MM.1S (cell line): ENCODE measurements at regions not wholly inside any gene's neighbourhood (a gene's known extent, or its start where the extent isn't known, plus 50 kb on each side); places are given as distances from the start of the nearest gene placed in this dataset.

Source experiments
- DNase-seq: peaks from one replicate; pipeline ENCODE4 v3.0.0-alpha.2; 2015
- H2AFZ ChIP-seq: fragments of 300-600 bp; sonication (generic); 2 replicates; pipeline ENCODE4 v1.6.0; 2016; ENCODE audit warnings: antibody characterized with exemption, low read length
- H3F3A ChIP-seq: fragments of 300-600 bp; sonication (generic); 2 replicates; pipeline ENCODE4 v1.6.1; 2016; ENCODE audit warnings: mild to moderate bottlenecking, antibody characterized with exemption, low read length, moderate library complexity, mixed read lengths; ENCODE audit not compliant: insufficient read depth
- H3K27ac ChIP-seq: fragments of 300-600 bp; sonication (generic); 2 replicates; pipeline ENCODE4 v1.5.1; 2016; ENCODE audit warnings: mild to moderate bottlenecking, low read length
- H3K27me3 ChIP-seq: fragments of 300-600 bp; sonication (generic); replicated peaks from 2 replicates; pipeline ENCODE4 v1.6.0; 2016; ENCODE audit warnings: low read length; ENCODE audit not compliant: insufficient read depth
- H3K36me3 ChIP-seq: fragments of 300-600 bp; sonication (generic); replicated peaks from 2 replicates; pipeline ENCODE4 v1.6.1; 2016; ENCODE audit warnings: mild to moderate bottlenecking, low read length, mixed read lengths; ENCODE audit not compliant: insufficient read depth
- H3K4me1 ChIP-seq: fragments of 300-600 bp; sonication (generic); 2 replicates; pipeline ENCODE4 v1.6.1; 2016; ENCODE audit warnings: low read length, mixed read lengths
- H3K4me2 ChIP-seq: fragments of 300-600 bp; sonication (generic); 2 replicates; pipeline ENCODE4 v1.6.0; 2016; ENCODE audit warnings: low read depth, low read length
- H3K4me3 ChIP-seq: fragments of 300-600 bp; sonication (generic); 2 replicates; pipeline ENCODE4 v1.5.1; 2016; ENCODE audit warnings: low read length, mixed read lengths
- H3K79me2 ChIP-seq: fragments of 300-600 bp; sonication (generic); 2 replicates; pipeline ENCODE4 v1.6.1; 2016; ENCODE audit warnings: mixed run types, low read length, mixed read lengths
- H3K9ac ChIP-seq: fragments of 300-600 bp; sonication (generic); 2 replicates; pipeline ENCODE4 v1.6.1; 2016; ENCODE audit warnings: low read length, mixed read lengths
- H3K9me2 ChIP-seq: fragments of 300-600 bp; sonication (generic); replicated peaks from 2 replicates; pipeline ENCODE4 v1.6.1; 2016; ENCODE audit warnings: mild to moderate bottlenecking, low read length, mixed read lengths; ENCODE audit not compliant: insufficient read depth
- H3K9me3 ChIP-seq: fragments of 300-600 bp; sonication (generic); replicated peaks from 2 replicates; pipeline ENCODE4 v1.6.1; 2016; ENCODE audit warnings: mild to moderate bottlenecking, low read length, mixed read lengths; ENCODE audit not compliant: insufficient read depth
- H4K20me1 ChIP-seq: fragments of 300-600 bp; sonication (generic); 2 replicates; pipeline ENCODE4 v1.6.1; 2016; ENCODE audit warnings: mild to moderate bottlenecking, low read length, moderate library complexity, mixed read lengths; ENCODE audit not compliant: insufficient read depth
- EZH2 ChIP-seq: fragments of 300-600 bp; sonication (generic); optimal IDR thresholded peaks from 2 replicates; pipeline ENCODE3; 2017; ENCODE audit warnings: low read depth, mild to moderate bottlenecking, antibody characterized with exemption, low read length, mixed read lengths
- EZH2phosphoT487 ChIP-seq: fragments of 300-600 bp; sonication (generic); IDR thresholded peaks from 2 replicates; pipeline ENCODE4 v1.6.1; 2018; ENCODE audit warnings: antibody characterized with exemption, low read length
- TF ChIP-seq, protein P1 (sequence below): fragments of 300-600 bp; sonication (generic); IDR thresholded peaks from 2 replicates; pipeline ENCODE4 v1.5.1; 2016; ENCODE audit warnings: antibody characterized with exemption, low read length, mixed read lengths

DNA sequence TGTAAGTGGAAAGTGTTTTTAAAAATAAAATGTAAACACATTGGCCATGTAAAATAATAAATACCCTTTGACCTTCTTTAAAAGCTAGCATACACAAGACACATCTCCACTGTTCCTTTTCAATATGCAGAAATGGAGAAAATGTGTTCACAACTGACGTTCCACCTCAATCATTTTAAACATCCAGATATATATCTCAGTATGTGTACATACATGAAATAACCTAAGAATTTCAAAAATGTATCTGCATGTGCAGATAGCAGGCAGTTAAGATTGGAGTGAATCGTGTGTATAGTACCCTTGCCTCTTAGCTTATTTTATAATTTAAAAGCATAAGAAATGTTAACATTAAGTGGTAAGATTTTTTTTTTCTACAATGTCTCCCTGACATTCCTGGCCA is 406.2 kb upstream of the FLRT2 start:
- H3K4me2 ChIP-seq, result no peak overlapping the region
- H3K36me3 ChIP-seq, result no peaks in the 10 kb centered on the region
- no peaks in the 10 kb centered on the region for H4K20me1 ChIP-seq
- no peaks in the 10 kb centered on the region for H3F3A ChIP-seq
- no peaks in the 10 kb centered on the region for H3K79me2 ChIP-seq
- no peaks in the 10 kb centered on the region for H3K27me3 ChIP-seq
- H3K4me1 ChIP-seq, result no peaks in the 10 kb centered on the region
- H3K9me2 ChIP-seq, result no peaks in the 10 kb centered on the region
- no peak overlapping the region for H3K4me3 ChIP-seq
- H3K9me3 ChIP-seq, result no peaks in the 10 kb centered on the region
- H3K9ac ChIP-seq, result no peak overlapping the region
- TF ChIP-seq EZH2phosphoT487 (no peak), EZH2 (no peak)
- TF ChIP-seq, protein P1, sequence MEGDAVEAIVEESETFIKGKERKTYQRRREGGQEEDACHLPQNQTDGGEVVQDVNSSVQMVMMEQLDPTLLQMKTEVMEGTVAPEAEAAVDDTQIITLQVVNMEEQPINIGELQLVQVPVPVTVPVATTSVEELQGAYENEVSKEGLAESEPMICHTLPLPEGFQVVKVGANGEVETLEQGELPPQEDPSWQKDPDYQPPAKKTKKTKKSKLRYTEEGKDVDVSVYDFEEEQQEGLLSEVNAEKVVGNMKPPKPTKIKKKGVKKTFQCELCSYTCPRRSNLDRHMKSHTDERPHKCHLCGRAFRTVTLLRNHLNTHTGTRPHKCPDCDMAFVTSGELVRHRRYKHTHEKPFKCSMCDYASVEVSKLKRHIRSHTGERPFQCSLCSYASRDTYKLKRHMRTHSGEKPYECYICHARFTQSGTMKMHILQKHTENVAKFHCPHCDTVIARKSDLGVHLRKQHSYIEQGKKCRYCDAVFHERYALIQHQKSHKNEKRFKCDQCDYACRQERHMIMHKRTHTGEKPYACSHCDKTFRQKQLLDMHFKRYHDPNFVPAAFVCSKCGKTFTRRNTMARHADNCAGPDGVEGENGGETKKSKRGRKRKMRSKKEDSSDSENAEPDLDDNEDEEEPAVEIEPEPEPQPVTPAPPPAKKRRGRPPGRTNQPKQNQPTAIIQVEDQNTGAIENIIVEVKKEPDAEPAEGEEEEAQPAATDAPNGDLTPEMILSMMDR, result no peak
- DNase-seq, result no peak
- no peak overlapping the region for H2AFZ ChIP-seq
- no peak overlapping the region for H3K27ac ChIP-seq

DNA sequence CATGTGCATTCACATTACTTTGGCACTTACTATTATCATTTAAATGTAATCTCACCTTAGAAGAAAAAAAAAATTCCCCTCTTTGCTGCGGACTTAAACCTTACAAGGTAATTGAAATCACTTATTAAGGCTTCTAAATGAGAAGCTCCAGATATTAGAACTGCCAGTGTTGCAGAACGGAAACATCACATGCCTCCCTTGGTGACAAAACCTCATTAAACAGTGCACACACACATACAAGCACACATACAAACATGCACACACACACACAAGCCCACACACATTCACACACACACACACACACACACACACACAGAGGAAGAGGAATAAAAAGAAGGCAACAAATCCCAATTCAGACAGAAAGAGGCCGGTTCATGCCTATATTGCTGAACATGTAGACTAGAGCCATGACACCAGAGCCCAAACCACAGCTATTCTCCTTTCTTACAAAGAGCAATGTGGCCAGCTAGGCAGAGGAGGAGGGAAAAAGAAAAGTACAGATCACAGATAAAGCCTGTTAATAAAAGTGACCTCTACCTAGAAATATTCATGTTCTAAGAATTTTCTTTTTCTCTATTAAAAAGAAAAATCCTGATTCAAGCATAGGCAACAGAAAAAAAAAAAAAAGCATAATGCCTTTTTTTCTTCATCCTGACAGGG is 405.2 kb upstream of the FLRT2 start:
- TF ChIP-seq, protein P1, result no peak
- TF ChIP-seq EZH2phosphoT487 (no peak), EZH2 (no peak)
- Histone ChIP-seq H3K79me2 (no peaks in the 10 kb centered on the region), H3K9me3 (no peaks in the 10 kb centered on the region), H3K9ac (no peak overlapping the region), H3K27me3 (no peaks in the 10 kb centered on the region), H3K4me2 (no peak overlapping the region), H4K20me1 (no peaks in the 10 kb centered on the region), H3K4me3 (no peak overlapping the region), H3K4me1 (no peaks in the 10 kb centered on the region), H3K36me3 (no peaks in the 10 kb centered on the region), H3K27ac (no peak overlapping the region), H2AFZ (no peak overlapping the region), H3K9me2 (no peaks in the 10 kb centered on the region), H3F3A (no peaks in the 10 kb centered on the region)
- no peak for DNase-seq

DNA sequence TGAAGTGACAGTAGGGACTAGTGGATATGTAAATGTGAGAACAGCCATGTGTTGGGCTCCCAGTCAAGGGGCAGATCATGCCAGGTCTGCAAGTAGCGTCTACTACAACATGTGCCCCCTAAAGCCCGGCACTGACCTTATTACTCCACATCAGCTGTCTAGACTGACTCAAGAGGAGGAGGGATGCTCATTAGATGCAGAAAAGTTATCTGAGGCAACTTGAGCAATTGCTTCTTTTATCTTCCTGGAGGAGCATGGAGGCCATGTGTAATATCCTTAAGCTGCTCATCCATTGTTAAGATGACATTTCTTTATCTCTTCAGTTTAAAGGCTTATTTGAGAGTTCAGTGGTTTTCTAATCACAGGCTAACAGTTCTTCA is 404.7 kb upstream of the FLRT2 start:
- Histone ChIP-seq H3K79me2 (no peaks in the 10 kb centered on the region), H4K20me1 (no peaks in the 10 kb centered on the region), H3K27me3 (no peaks in the 10 kb centered on the region), H3K4me2 (no peak overlapping the region), H3K27ac (no peak overlapping the region), H3K9me2 (no peaks in the 10 kb centered on the region), H3K9me3 (no peaks in the 10 kb centered on the region), H2AFZ (no peak overlapping the region), H3F3A (no peaks in the 10 kb centered on the region), H3K9ac (no peak overlapping the region), H3K36me3 (no peaks in the 10 kb centered on the region), H3K4me1 (no peaks in the 10 kb centered on the region), H3K4me3 (no peak overlapping the region)
- TF ChIP-seq EZH2 (no peak), EZH2phosphoT487 (no peak)
- TF ChIP-seq, protein P1, result no peak
- DNase-seq, result no peak
